Liver (tissue), 3 donors: ENCODE measurements at regions not wholly inside any gene's neighbourhood (a gene's known extent, or its start where the extent isn't known, plus 50 kb on each side); places are given as distances from the start of the nearest gene placed in this dataset.

Experiments
- EGR1 ChIP-seq, 2 donors: IDR thresholded peaks; 2 replicates each; pipeline ENCODE4 v1.6.1; 2016 to 2018; ENCODE audit warnings: antibody characterized with exemption in 2 of 2, low read depth in 2 of 2
- GABPA ChIP-seq, 2 donors: IDR thresholded peaks in 1 of 2; conservative IDR thresholded peaks in 1 of 2; 2 replicates each; pipeline ENCODE4 v1.6.1; 2016; ENCODE audit warnings: antibody characterized with exemption in 2 of 2, mild to moderate bottlenecking in 1 of 2, moderate library complexity in 1 of 2
- RAD21 ChIP-seq, 2 donors: IDR thresholded peaks; 2 replicates each; pipeline ENCODE4 v1.6.1; 2016; ENCODE audit warnings: antibody characterized with exemption in 2 of 2, mild to moderate bottlenecking in 2 of 2
- RXRA ChIP-seq, 2 donors: IDR thresholded peaks; 2 replicates each; pipeline ENCODE4 v1.6.1; 2017 to 2018; ENCODE audit warnings: antibody characterized with exemption in 2 of 2, mild to moderate bottlenecking in 1 of 2
- SP1 ChIP-seq: IDR thresholded peaks from 2 replicates; pipeline ENCODE4 v1.6.1; 2018; ENCODE audit warnings: antibody characterized with exemption, mild to moderate bottlenecking
- TAF1 ChIP-seq: conservative IDR thresholded peaks from 2 replicates; pipeline ENCODE4 v1.6.1; 2016; ENCODE audit warnings: antibody characterized with exemption, mild to moderate bottlenecking
- YY1 ChIP-seq: IDR thresholded peaks from 2 replicates; pipeline ENCODE4 v1.6.1; 2016; ENCODE audit warnings: antibody characterized with exemption, mild to moderate bottlenecking
- TF ChIP-seq, protein P1 (sequence below): fragments of 150-350 bp; IDR thresholded peaks from 2 replicates; pipeline ENCODE4 v1.5.1; 2017; ENCODE audit warnings: improper control_type of control experiment, low read depth, low read length; ENCODE audit not compliant: missing input control
- TF ChIP-seq, protein P2 (sequence below): IDR thresholded peaks from 2 replicates; pipeline ENCODE4 v1.6.1; 2016; ENCODE audit warnings: antibody characterized with exemption
- TF ChIP-seq, protein P3 (sequence below): IDR thresholded peaks from 2 replicates; pipeline ENCODE4 v1.6.1; 2016; ENCODE audit warnings: antibody characterized with exemption, mild to moderate bottlenecking
- TF ChIP-seq, protein P4 (sequence below): IDR thresholded peaks from 2 replicates; pipeline ENCODE4 v1.6.1; 2016; ENCODE audit warnings: antibody characterized with exemption
- donor health status: healthy.
- donor health status: healthy.

DNA sequence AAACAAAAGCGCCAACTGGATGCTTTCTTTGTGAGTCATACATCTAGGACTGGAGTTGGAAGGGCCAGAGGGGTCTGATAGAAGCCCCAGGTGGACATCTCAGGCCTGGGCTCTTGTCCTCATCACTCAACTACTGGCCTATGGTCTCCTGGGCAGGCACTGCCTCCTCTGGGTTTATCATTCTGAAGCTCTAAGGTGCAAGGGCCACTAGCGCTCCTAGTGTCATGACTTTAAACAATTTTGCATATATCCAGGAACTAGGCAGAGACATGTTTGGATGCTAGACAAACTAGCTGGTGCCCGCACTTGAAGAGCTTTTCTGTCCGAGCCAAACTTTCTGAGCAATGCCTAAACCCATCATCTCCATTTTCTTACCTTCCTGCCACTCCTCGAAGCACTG, 72.3 kb downstream of the CD164 start:
- TF ChIP-seq, protein P1, sequence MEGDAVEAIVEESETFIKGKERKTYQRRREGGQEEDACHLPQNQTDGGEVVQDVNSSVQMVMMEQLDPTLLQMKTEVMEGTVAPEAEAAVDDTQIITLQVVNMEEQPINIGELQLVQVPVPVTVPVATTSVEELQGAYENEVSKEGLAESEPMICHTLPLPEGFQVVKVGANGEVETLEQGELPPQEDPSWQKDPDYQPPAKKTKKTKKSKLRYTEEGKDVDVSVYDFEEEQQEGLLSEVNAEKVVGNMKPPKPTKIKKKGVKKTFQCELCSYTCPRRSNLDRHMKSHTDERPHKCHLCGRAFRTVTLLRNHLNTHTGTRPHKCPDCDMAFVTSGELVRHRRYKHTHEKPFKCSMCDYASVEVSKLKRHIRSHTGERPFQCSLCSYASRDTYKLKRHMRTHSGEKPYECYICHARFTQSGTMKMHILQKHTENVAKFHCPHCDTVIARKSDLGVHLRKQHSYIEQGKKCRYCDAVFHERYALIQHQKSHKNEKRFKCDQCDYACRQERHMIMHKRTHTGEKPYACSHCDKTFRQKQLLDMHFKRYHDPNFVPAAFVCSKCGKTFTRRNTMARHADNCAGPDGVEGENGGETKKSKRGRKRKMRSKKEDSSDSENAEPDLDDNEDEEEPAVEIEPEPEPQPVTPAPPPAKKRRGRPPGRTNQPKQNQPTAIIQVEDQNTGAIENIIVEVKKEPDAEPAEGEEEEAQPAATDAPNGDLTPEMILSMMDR: no peak
- TF ChIP-seq, protein P2, sequence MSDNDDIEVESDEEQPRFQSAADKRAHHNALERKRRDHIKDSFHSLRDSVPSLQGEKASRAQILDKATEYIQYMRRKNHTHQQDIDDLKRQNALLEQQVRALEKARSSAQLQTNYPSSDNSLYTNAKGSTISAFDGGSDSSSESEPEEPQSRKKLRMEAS: no peak
- TF ChIP-seq, protein P3, sequence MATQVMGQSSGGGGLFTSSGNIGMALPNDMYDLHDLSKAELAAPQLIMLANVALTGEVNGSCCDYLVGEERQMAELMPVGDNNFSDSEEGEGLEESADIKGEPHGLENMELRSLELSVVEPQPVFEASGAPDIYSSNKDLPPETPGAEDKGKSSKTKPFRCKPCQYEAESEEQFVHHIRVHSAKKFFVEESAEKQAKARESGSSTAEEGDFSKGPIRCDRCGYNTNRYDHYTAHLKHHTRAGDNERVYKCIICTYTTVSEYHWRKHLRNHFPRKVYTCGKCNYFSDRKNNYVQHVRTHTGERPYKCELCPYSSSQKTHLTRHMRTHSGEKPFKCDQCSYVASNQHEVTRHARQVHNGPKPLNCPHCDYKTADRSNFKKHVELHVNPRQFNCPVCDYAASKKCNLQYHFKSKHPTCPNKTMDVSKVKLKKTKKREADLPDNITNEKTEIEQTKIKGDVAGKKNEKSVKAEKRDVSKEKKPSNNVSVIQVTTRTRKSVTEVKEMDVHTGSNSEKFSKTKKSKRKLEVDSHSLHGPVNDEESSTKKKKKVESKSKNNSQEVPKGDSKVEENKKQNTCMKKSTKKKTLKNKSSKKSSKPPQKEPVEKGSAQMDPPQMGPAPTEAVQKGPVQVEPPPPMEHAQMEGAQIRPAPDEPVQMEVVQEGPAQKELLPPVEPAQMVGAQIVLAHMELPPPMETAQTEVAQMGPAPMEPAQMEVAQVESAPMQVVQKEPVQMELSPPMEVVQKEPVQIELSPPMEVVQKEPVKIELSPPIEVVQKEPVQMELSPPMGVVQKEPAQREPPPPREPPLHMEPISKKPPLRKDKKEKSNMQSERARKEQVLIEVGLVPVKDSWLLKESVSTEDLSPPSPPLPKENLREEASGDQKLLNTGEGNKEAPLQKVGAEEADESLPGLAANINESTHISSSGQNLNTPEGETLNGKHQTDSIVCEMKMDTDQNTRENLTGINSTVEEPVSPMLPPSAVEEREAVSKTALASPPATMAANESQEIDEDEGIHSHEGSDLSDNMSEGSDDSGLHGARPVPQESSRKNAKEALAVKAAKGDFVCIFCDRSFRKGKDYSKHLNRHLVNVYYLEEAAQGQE: no peak
- TF ChIP-seq EGR1 (IDR thresholded peaks at IDR 0.05; ENCODE audit: low read depth in 2 of 2) (no peak), RAD21 (IDR thresholded peaks at IDR 0.05) (no peak), TAF1 (no peak), RXRA (IDR thresholded peaks at IDR 0.05) (no peak), GABPA (IDR thresholded peaks at IDR 0.05 in 1 of 2, conservative IDR thresholded peaks at IDR 0.05 in 1 of 2) (no peak), SP1 (no peak), YY1 (no peak)
- TF ChIP-seq, protein P4, sequence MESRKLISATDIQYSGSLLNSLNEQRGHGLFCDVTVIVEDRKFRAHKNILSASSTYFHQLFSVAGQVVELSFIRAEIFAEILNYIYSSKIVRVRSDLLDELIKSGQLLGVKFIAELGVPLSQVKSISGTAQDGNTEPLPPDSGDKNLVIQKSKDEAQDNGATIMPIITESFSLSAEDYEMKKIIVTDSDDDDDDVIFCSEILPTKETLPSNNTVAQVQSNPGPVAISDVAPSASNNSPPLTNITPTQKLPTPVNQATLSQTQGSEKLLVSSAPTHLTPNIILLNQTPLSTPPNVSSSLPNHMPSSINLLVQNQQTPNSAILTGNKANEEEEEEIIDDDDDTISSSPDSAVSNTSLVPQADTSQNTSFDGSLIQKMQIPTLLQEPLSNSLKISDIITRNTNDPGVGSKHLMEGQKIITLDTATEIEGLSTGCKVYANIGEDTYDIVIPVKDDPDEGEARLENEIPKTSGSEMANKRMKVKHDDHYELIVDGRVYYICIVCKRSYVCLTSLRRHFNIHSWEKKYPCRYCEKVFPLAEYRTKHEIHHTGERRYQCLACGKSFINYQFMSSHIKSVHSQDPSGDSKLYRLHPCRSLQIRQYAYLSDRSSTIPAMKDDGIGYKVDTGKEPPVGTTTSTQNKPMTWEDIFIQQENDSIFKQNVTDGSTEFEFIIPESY: no peak
